ENCODE measurements at regions not wholly inside any gene's neighbourhood (a gene's known extent, or its start where the extent isn't known, plus 50 kb on each side); places are given as distances from the start of the nearest gene placed in this dataset.

DNA sequence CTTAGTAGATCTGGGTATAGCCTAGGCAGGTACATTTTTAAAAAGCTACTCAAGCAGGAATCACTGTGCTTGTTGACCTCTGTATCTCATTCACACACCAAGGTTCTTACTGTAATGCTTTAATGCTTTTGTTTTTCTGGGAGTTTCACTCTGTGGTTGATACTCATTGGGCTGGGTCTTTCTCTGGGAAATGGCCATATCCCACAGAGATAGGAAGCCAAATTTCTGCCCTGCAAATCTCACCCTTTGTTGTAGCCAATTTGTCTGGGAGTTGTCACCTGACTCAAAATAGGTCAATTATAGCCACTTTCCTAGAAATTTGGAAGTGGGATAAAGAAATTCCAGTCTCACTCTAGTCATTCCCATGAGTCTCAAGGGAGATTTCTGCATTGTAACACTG, 195.8 kb upstream of the BDNF start:
- H3K27ac Mint-ChIP-seq = no peak overlapping the region
- ChIA-PET CTCF (no interaction called here), POLR2A (no interaction called here)
- H3K4me3 Mint-ChIP-seq = no peak overlapping the region
- H3K9me3 Mint-ChIP-seq = no peaks in the 10 kb centered on the region
- H3K36me3 Mint-ChIP-seq = no peaks in the 10 kb centered on the region
- peaks cover 4% of the 10 kb centered on the region for H3K27me3 Mint-ChIP-seq
- no peaks in the 10 kb centered on the region for H3K4me1 Mint-ChIP-seq (ENCODE audit: low read depth)
- intact Hi-C loops (cut with micrococcal nuclease) = no loop called here
- DNase-seq = no peak

DNA sequence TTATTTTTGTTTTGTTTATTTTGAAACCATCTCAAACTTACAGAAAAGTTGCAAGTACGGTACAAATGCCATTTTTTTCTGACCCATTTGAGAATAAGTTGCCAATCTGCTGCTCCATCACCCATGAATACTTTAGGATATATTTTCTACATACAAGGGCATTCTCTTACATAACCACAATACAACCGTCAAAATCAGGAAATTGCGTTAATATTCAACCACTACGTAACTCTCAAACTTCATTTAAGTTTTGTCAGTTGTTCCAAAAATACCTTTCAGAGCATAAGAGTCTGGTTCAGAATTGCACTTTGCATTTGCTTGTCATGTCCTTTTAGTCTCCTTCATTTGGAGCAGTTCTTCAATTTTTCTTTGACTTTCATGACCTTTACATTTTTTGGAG, 194.3 kb upstream of the BDNF start:
- no peaks in the 10 kb centered on the region for H3K36me3 Mint-ChIP-seq
- no peak overlapping the region for H3K27ac Mint-ChIP-seq
- H3K4me3 Mint-ChIP-seq = no peak overlapping the region
- CTCF ChIA-PET = no interaction called here
- H3K4me1 Mint-ChIP-seq (ENCODE audit: low read depth) = no peaks in the 10 kb centered on the region
- POLR2A ChIA-PET = no interaction called here
- no peaks in the 10 kb centered on the region for H3K9me3 Mint-ChIP-seq
- intact Hi-C loops (cut with micrococcal nuclease) = no loop called here
- DNase-seq = no peak
- H3K27me3 Mint-ChIP-seq = peaks cover 4% of the 10 kb centered on the region

GRCh38 chr11:27886857-27887256, 186.6 kb upstream of the BDNF start:
- CTCF ChIA-PET = no interaction called here
- no peak for DNase-seq
- H3K27me3 Mint-ChIP-seq = peaks cover under 1% of the 10 kb centered on the region
- intact Hi-C loops (cut with micrococcal nuclease) = no loop called here
- H3K27ac Mint-ChIP-seq = no peak overlapping the region
- no peaks in the 10 kb centered on the region for H3K4me1 Mint-ChIP-seq (ENCODE audit: low read depth)
- no peaks in the 10 kb centered on the region for H3K36me3 Mint-ChIP-seq
- no peak overlapping the region for H3K4me3 Mint-ChIP-seq
- POLR2A ChIA-PET = no interaction called here
- H3K9me3 Mint-ChIP-seq = no peaks in the 10 kb centered on the region

DNA sequence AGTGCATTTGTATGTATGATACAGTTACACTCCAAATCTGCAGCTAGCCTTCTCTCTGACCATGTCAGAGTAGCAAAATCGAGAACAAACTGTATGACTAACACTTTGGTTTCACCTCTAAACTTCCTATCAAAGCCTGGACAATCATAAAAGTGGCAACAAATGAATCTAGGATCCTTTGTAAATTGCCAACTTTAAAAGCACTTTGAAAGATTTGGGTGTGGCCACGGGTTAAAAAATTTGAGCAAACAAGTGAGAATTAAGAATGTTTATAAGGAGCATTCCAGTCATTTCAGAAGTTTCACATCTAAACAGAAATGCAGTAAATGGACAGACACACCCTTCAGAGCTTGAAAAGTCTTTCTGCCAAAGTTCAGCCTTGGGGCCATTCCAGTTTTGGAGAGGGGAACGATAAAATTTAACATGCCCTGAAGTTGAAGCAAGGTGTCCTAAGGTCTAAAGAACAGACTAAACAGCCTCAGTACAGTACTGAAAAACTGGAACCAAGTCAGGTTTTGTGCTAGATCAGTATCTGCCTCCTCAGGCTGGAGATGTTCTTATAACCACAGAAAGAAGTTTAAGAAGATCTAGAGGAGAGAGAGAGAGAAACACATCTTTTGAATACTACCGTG, 181.9 kb upstream of the BDNF start:
- Mint-ChIP-seq H3K4me3 (no peak overlapping the region), H3K9me3 (no peaks in the 10 kb centered on the region), H3K27ac (no peak overlapping the region), H3K36me3 (no peaks in the 10 kb centered on the region), H3K27me3 (peaks cover 2% of the 10 kb centered on the region), H3K4me1 (ENCODE audit: low read depth) (no peaks in the 10 kb centered on the region)
- intact Hi-C loops (cut with micrococcal nuclease) = no loop called here
- ChIA-PET POLR2A (no interaction called here), CTCF (no interaction called here)
- DNase-seq = no peak

DNA sequence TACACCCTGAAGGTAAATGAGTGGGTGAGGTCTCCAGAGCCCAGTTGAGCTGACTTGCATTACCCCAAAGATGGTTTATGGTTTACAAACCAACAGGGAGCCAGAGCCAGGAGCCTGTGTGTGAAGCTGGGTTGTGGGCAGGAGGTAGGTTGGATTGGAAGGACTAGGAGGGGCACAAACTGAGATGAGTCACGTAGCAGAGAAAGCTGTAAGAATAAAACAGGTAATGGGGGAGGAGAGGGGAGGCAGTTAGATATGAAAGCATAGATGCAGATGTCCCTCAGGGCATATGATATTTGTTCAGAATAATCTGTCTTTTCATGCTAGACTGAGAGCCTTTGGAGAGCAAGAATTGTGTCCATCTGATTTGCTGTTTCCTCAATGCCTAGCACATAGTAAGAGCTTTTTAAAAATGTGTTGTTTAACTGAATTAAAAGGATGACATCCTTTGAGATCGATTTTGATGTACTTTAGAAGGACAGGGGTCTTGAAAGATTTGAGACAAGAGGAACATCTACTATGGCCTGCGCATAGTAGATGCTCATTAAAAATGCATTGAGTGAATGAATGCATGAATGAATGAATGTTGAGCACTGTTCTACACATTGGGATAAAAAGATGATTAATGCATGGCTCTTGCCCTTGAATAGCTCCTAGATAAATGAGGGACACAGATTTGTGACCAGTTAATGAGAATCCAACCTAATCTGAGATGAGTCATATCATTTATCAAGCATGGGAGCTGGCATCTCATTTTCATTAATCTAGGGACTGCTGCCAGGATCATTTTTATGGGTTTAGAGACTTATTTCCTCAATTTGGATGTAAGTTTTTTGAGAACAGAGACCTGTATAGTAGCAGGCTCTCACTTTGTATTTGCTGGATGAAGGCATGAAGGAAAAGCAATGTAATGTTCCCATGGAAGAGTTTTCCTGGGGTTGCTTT, 175.8 kb upstream of the BDNF start:
- Mint-ChIP-seq H3K27me3 (no peaks in the 10 kb centered on the region), H3K27ac (no peak overlapping the region), H3K36me3 (no peaks in the 10 kb centered on the region), H3K4me3 (no peak overlapping the region), H3K9me3 (no peaks in the 10 kb centered on the region), H3K4me1 (ENCODE audit: low read depth) (no peaks in the 10 kb centered on the region)
- DNase-seq = no peak
- ChIA-PET POLR2A (no interaction called here), CTCF (no interaction called here)
- intact Hi-C loops (cut with micrococcal nuclease) = no loop called here

DNA sequence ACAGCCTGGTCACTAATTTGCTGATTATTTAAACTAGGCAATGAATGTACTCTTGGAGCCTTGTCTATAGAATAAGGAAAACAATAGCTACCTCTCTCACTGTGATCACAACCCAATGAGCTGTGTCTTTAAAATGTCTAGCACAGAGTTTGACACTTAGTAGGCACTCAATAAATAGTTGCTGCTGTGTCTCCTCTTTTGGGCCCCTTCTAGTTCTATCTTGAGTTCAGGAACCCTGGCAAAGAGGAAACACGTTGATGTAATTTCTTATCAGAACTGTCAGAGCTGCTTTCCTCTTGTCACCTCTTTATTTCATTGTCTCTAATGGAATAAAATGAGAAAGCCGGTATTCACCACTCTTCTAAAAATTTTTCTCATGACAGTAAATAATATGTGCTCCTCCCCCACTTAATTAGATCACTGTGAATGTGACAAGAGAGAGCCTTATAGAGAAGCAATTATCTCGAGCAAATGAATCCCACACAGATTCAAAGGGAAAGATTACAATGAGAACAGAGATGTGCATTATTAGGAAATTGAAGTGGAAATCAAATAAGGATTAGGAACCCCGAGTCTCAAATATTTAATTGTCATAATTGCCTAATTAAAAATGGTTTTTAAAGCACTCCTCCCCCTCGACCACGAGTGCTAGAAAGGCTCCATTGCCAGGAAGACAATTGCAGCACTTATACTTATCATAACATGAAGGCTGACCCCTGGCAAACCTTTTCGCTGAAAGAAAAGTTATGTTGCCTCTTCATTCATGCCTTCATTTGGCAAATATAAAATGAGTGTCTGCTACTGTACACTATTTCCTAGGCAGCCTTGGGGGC, 175.0 kb upstream of the BDNF start:
- Mint-ChIP-seq H3K36me3 (no peaks in the 10 kb centered on the region), H3K4me1 (ENCODE audit: low read depth) (no peaks in the 10 kb centered on the region), H3K4me3 (no peak overlapping the region), H3K27me3 (no peaks in the 10 kb centered on the region), H3K27ac (no peak overlapping the region), H3K9me3 (no peaks in the 10 kb centered on the region)
- ChIA-PET CTCF (no interaction called here), POLR2A (no interaction called here)
- DNase-seq = no peak
- intact Hi-C loops (cut with micrococcal nuclease) = no loop called here

- CTCF ChIA-PET = no interaction called here
- no peaks in the 10 kb centered on the region for H3K27me3 Mint-ChIP-seq
- no peaks in the 10 kb centered on the region for H3K9me3 Mint-ChIP-seq
- H3K36me3 Mint-ChIP-seq = no peaks in the 10 kb centered on the region
- H3K4me1 Mint-ChIP-seq (ENCODE audit: low read depth) = no peaks in the 10 kb centered on the region
- H3K4me3 Mint-ChIP-seq = no peak overlapping the region
- intact Hi-C loops (cut with micrococcal nuclease) = no loop called here
- POLR2A ChIA-PET = no interaction called here
- no peak for DNase-seq
- H3K27ac Mint-ChIP-seq = no peak overlapping the region
Observed at GRCh38 chr11:27873664-27874063, 173.4 kb upstream of the BDNF start.

- intact Hi-C loops (cut with micrococcal nuclease) = no loop called here
- H3K9me3 Mint-ChIP-seq = no peaks in the 10 kb centered on the region
- no peak overlapping the region for H3K4me3 Mint-ChIP-seq
- no peak for DNase-seq
- ChIA-PET CTCF (no interaction called here), POLR2A (no interaction called here)
- no peaks in the 10 kb centered on the region for H3K36me3 Mint-ChIP-seq
- H3K4me1 Mint-ChIP-seq (ENCODE audit: low read depth) = no peaks in the 10 kb centered on the region
- H3K27me3 Mint-ChIP-seq = no peaks in the 10 kb centered on the region
- no peak overlapping the region for H3K27ac Mint-ChIP-seq
Observed at GRCh38 chr11:27871056-27871455, 170.8 kb upstream of the BDNF start.

- no peaks in the 10 kb centered on the region for H3K9me3 Mint-ChIP-seq
- ChIA-PET POLR2A (no interaction called here), CTCF (no interaction called here)
- H3K36me3 Mint-ChIP-seq = no peaks in the 10 kb centered on the region
- no peaks in the 10 kb centered on the region for H3K27me3 Mint-ChIP-seq
- no peak for DNase-seq
- H3K27ac Mint-ChIP-seq = no peak overlapping the region
- no peaks in the 10 kb centered on the region for H3K4me1 Mint-ChIP-seq (ENCODE audit: low read depth)
- intact Hi-C loops (cut with micrococcal nuclease) = no loop called here
- H3K4me3 Mint-ChIP-seq = no peak overlapping the region
Observed at GRCh38 chr11:27869701-27870100, 169.4 kb upstream of the BDNF start.

- Mint-ChIP-seq H3K9me3 (no peaks in the 10 kb centered on the region), H3K36me3 (no peaks in the 10 kb centered on the region), H3K4me1 (ENCODE audit: low read depth) (no peaks in the 10 kb centered on the region), H3K27me3 (no peaks in the 10 kb centered on the region), H3K27ac (no peak overlapping the region), H3K4me3 (no peak overlapping the region)
- intact Hi-C loops (cut with micrococcal nuclease) = no loop called here
- DNase-seq = no peak
- ChIA-PET POLR2A (no interaction called here), CTCF (no interaction called here)
Observed at GRCh38 chr11:27868709-27869108, 168.5 kb upstream of the BDNF start.

GRCh38 chr11:27868226-27868625, 168.0 kb upstream of the BDNF start:
- Mint-ChIP-seq H3K27ac (no peak overlapping the region), H3K36me3 (no peaks in the 10 kb centered on the region), H3K27me3 (no peaks in the 10 kb centered on the region), H3K9me3 (no peaks in the 10 kb centered on the region), H3K4me1 (ENCODE audit: low read depth) (no peaks in the 10 kb centered on the region), H3K4me3 (no peak overlapping the region)
- intact Hi-C loops (cut with micrococcal nuclease) = no loop called here
- no peak for DNase-seq
- POLR2A ChIA-PET = no interaction called here
- CTCF ChIA-PET = no interaction called here

- no peaks in the 10 kb centered on the region for H3K4me1 Mint-ChIP-seq (ENCODE audit: low read depth)
- H3K9me3 Mint-ChIP-seq = no peaks in the 10 kb centered on the region
- no peaks in the 10 kb centered on the region for H3K27me3 Mint-ChIP-seq
- DNase-seq = no peak
- ChIA-PET POLR2A (no interaction called here), CTCF (no interaction called here)
- intact Hi-C loops (cut with micrococcal nuclease) = no loop called here
- H3K27ac Mint-ChIP-seq = no peak overlapping the region
- no peaks in the 10 kb centered on the region for H3K36me3 Mint-ChIP-seq
- H3K4me3 Mint-ChIP-seq = no peak overlapping the region
Observed at GRCh38 chr11:27865105-27865504, 164.8 kb upstream of the BDNF start.

Measured in activated CD4-positive, alpha-beta memory T cell treated with anti-CD3 and anti-CD28 coated beads for 36 hours (primary cell).